ENCODE measurements at regions not wholly inside any gene's neighbourhood (a gene's known extent, or its start where the extent isn't known, plus 50 kb on each side); places are given as distances from the start of the nearest gene placed in this dataset.

DNA sequence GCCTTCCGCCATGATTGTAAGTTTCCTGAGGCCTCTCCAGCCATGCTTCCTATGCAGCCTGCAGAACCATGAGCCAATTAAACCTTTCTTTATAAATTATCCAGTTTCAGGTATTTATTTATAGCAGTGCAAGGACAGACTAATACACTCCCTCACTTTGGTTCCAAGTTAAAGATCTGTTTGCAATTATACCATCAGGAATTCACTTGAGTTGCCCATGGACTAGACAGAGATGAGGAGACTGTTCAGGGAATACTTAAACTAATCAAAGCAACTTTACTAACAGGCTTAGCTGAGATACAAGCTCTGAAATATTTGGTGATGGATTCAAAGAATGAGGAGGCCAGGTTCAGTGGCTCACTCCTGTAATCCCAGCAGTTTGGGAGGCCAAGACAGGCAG is 190.0 kb downstream of the MTCL1 start:
- Histone ChIP-seq H3K79me2 (ENCODE audit: low read length) (no peaks in the 10 kb centered on the region), H2AFZ (ENCODE audit: low read length) (no peak overlapping the region), H3K27ac (ENCODE audit: low read length) (no peak overlapping the region), H3F3A (ENCODE audit: low read length, unreplicated experiment) (no peaks in the 10 kb centered on the region), H3K9ac (ENCODE audit: low read length) (no peak overlapping the region), H3K4me3 (ENCODE audit: low read length) (no peak overlapping the region), H4K20me1 (ENCODE audit: low read length) (no peaks in the 10 kb centered on the region), H3K4me1 (ENCODE audit: insufficient read depth, low read length) (peaks cover 17% of the 10 kb centered on the region), H3K9me3 (ENCODE audit: low read length) (no peaks in the 10 kb centered on the region), H3K4me2 (ENCODE audit: low read length) (no peak overlapping the region), H3K27me3 (ENCODE audit: low read length) (no peaks in the 10 kb centered on the region), H3K9me2 (replicated peaks; ENCODE audit: low read length) (no peaks in the 10 kb centered on the region), H3K36me3 (ENCODE audit: low read depth, low read length) (no peaks in the 10 kb centered on the region)
- no TSS peak for BruUV-seq (replicated peaks)
- TF ChIP-seq, protein P1, sequence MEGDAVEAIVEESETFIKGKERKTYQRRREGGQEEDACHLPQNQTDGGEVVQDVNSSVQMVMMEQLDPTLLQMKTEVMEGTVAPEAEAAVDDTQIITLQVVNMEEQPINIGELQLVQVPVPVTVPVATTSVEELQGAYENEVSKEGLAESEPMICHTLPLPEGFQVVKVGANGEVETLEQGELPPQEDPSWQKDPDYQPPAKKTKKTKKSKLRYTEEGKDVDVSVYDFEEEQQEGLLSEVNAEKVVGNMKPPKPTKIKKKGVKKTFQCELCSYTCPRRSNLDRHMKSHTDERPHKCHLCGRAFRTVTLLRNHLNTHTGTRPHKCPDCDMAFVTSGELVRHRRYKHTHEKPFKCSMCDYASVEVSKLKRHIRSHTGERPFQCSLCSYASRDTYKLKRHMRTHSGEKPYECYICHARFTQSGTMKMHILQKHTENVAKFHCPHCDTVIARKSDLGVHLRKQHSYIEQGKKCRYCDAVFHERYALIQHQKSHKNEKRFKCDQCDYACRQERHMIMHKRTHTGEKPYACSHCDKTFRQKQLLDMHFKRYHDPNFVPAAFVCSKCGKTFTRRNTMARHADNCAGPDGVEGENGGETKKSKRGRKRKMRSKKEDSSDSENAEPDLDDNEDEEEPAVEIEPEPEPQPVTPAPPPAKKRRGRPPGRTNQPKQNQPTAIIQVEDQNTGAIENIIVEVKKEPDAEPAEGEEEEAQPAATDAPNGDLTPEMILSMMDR (conservative IDR thresholded peaks at IDR 0.05; ENCODE audit: low read depth, low read length), result no peak
- no peak for TF ChIP-seq EZH2phosphoT487 (IDR thresholded peaks at IDR 0.05; ENCODE audit: borderline replicate concordance, low read length)
- no peak for TF ChIP-seq EZH2 (IDR thresholded peaks at IDR 0.05; ENCODE audit: low read length, unreplicated experiment)
- ChIA-PET POLR2A (ENCODE audit: unreplicated experiment) (no interaction called here), CTCF (no interaction called here)
- DNase-seq (no peak), ATAC-seq (no peak)
- intact Hi-C loops (cut with micrococcal nuclease), result no loop called here

DNA sequence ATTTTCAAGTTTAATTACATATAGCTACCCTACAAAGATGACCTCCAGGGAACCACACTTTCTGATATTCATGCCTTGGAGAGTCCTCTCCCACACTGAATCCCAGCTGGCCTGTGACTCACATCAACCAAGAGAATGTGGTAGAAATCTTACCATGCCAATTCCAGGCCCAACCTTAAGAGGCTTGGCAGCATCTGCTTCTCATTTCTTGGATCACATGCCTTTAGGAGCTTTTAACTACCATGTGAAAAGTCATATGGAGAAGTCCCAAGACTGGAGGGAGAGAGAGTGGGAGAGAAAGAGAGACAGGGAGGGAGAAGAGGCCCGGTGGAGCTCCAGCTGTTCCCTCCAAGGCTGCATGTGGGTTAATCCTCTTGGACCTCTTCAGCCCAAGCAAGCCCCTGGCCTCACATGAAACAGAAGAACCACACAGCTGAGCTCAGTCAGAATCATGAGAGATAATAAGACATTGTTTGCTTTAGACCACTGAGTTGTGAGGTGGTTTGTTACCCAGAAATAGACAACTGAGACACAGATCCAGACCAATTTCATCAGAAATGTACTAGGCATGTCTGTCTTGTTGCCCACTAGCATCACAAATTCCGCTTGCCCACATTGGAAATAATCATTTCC is 190.7 kb downstream of the MTCL1 start:
- no peak overlapping the region for H2AFZ ChIP-seq (ENCODE audit: low read length)
- POLR2A ChIA-PET (ENCODE audit: unreplicated experiment), result no interaction called here
- H4K20me1 ChIP-seq (ENCODE audit: low read length), result no peaks in the 10 kb centered on the region
- no peak overlapping the region for H3K9ac ChIP-seq (ENCODE audit: low read length)
- H3K9me3 ChIP-seq (ENCODE audit: low read length), result no peaks in the 10 kb centered on the region
- H3K27me3 ChIP-seq (ENCODE audit: low read length), result no peaks in the 10 kb centered on the region
- TF ChIP-seq EZH2phosphoT487 (IDR thresholded peaks at IDR 0.05; ENCODE audit: borderline replicate concordance, low read length), result no peak
- TF ChIP-seq EZH2 (IDR thresholded peaks at IDR 0.05; ENCODE audit: low read length, unreplicated experiment), result no peak
- peaks cover 12% of the 10 kb centered on the region for H3K4me1 ChIP-seq (ENCODE audit: insufficient read depth, low read length)
- no peak overlapping the region for H3K27ac ChIP-seq (ENCODE audit: low read length)
- no peak overlapping the region for H3K4me2 ChIP-seq (ENCODE audit: low read length)
- H3K4me3 ChIP-seq (ENCODE audit: low read length), result no peak overlapping the region
- no peak for ATAC-seq
- no TSS peak for BruUV-seq (replicated peaks)
- H3K79me2 ChIP-seq (ENCODE audit: low read length), result no peaks in the 10 kb centered on the region
- DNase-seq, result peak; percentile 17
- CTCF ChIA-PET, result interaction anchor here (0.6 kb wide), 1 partner anchor 102 kb away, joined by 3 read pairs; no protein-coding TSS in a partner anchor
- intact Hi-C loops (cut with micrococcal nuclease), result no loop called here
- no peaks in the 10 kb centered on the region for H3K9me2 ChIP-seq (replicated peaks; ENCODE audit: low read length)
- no peaks in the 10 kb centered on the region for H3F3A ChIP-seq (ENCODE audit: low read length, unreplicated experiment)
- H3K36me3 ChIP-seq (ENCODE audit: low read depth, low read length), result no peaks in the 10 kb centered on the region

DNA sequence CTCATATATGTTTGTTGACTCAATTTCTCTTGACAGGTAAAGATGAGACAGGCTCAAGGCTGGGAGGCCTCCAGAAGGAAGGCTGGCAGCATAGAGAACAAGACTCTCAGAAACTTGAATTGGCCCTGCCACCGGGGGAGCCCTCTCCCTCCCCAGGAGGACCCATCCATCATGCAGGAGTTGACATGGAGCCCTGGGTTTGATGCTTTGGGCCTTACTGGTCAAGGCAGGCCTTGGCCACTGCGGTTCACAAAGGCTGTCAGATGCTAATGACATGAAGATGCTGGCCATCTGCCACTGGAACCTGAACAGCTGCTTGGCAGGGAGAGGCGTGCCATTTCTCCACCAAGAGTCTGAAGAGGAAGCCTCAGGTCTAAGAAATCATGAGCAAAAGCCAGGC is 193.6 kb downstream of the MTCL1 start:
- no peaks in the 10 kb centered on the region for H3K79me2 ChIP-seq (ENCODE audit: low read length)
- ATAC-seq (no peak), DNase-seq (no peak)
- no peak overlapping the region for H3K4me3 ChIP-seq (ENCODE audit: low read length)
- no peaks in the 10 kb centered on the region for H3K9me2 ChIP-seq (replicated peaks; ENCODE audit: low read length)
- H3K4me2 ChIP-seq (ENCODE audit: low read length), result no peak overlapping the region
- H3K27me3 ChIP-seq (ENCODE audit: low read length), result no peaks in the 10 kb centered on the region
- TF ChIP-seq, protein P1 (conservative IDR thresholded peaks at IDR 0.05; ENCODE audit: low read depth, low read length), result no peak; the same call in 1 of the 2 replicates
- TF ChIP-seq EZH2 (IDR thresholded peaks at IDR 0.05; ENCODE audit: low read length, unreplicated experiment) (no peak), EZH2phosphoT487 (IDR thresholded peaks at IDR 0.05; ENCODE audit: borderline replicate concordance, low read length) (no peak)
- H3K9me3 ChIP-seq (ENCODE audit: low read length), result no peaks in the 10 kb centered on the region
- no peak overlapping the region for H3K9ac ChIP-seq (ENCODE audit: low read length)
- H3K27ac ChIP-seq (ENCODE audit: low read length), result no peak overlapping the region
- POLR2A ChIA-PET (ENCODE audit: unreplicated experiment), result no interaction called here
- no peaks in the 10 kb centered on the region for H4K20me1 ChIP-seq (ENCODE audit: low read length)
- H3K4me1 ChIP-seq (ENCODE audit: insufficient read depth, low read length), result no peaks in the 10 kb centered on the region
- H3F3A ChIP-seq (ENCODE audit: low read length, unreplicated experiment), result no peaks in the 10 kb centered on the region
- H2AFZ ChIP-seq (ENCODE audit: low read length), result no peak overlapping the region
- H3K36me3 ChIP-seq (ENCODE audit: low read depth, low read length), result no peaks in the 10 kb centered on the region
- intact Hi-C loops (cut with micrococcal nuclease), result no loop called here
- CTCF ChIA-PET, result no interaction called here
- no TSS peak for BruUV-seq (replicated peaks)

All from PC-3 (cell line).